HG02885 (cell line): ENCODE measurements at regions not wholly inside any gene's neighbourhood (a gene's known extent, or its start where the extent isn't known, plus 50 kb on each side); places are given as distances from the start of the nearest gene placed in this dataset.

Experiments used
- ATAC-seq: cut with Tn5 transposase; IDR thresholded peaks from one replicate; pipeline ENCODE4 v1.9.1; 2021; ENCODE audit warnings: mild to moderate bottlenecking; ENCODE audit not compliant: unreplicated experiment, poor library complexity

DNA sequence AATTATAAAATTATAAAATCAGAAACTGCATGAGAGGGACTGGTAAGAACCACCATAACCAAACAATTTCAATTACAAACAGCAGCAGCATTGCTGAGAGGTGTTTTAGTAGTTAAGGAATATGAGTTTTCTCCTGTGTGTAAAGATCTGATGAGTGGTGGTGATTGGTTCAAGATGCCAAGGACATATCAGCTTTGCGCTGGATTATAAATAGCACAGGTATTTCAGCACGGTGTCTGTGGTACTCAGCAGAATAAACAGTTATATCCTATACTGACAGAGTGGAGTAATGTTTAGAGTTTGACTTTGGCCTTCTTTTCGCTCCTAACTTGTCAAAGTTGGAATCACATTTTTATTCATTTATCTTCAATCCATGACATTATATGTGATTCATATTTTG, 501.0 kb downstream of the CDH26 start:
- no peak for ATAC-seq

DNA sequence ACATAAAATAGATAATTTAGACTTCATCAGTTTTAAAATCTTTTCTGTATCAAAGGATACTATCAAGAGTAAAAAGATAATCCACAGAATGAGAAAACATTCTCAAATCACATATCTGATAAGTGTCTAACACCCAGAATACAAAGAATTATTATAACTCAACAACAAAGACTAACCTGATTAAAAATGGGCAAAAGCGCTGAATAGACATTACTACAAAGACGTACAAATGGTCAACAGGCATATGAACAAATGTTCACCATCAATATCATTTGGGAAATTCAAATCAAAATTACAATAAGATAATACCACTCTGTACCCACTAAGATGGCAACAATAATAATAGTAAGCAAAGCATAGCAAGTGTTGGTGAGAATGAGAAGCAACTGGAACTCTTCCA, 503.8 kb downstream of the CDH26 start:
- ATAC-seq = no peak

DNA sequence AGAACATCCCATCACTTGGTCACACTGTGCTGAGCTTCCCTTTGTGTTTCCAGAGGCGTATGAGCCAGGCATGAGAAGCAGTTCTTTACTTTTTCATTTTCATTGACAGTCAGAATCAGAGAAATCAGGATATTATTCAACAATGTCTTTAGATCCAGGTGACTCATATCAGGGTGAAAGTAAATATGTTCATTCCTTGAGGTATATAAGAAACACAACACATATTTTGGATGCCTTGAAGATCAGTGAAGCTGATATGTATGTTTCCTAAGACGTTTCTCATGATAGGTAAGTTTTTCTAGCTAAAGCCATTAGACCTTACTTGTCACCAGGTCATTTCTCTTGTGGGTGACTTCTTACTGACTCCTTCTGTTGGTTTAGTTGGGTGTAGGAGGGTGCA, 505.6 kb downstream of the CDH26 start:
- ATAC-seq = no peak

DNA sequence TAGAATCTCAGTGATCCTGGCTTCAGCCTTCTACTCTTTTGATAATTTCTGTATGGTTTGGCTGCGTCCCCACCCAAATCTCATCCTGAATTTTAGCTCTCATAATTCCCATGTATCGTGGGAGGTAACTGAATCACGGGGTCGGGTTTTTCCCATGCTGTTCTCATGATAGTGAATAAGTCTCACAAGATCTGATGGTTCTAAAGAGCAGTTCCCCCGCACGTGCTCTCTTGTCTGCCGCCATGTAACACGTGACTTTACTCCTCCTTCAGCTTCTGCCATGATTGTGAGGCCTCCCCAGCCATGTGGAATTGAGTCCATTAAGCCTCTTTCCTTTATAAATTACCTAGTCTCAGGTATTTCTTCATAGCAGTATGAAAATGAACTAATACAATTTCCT, 507.2 kb downstream of the CDH26 start:
- no peak for ATAC-seq

DNA sequence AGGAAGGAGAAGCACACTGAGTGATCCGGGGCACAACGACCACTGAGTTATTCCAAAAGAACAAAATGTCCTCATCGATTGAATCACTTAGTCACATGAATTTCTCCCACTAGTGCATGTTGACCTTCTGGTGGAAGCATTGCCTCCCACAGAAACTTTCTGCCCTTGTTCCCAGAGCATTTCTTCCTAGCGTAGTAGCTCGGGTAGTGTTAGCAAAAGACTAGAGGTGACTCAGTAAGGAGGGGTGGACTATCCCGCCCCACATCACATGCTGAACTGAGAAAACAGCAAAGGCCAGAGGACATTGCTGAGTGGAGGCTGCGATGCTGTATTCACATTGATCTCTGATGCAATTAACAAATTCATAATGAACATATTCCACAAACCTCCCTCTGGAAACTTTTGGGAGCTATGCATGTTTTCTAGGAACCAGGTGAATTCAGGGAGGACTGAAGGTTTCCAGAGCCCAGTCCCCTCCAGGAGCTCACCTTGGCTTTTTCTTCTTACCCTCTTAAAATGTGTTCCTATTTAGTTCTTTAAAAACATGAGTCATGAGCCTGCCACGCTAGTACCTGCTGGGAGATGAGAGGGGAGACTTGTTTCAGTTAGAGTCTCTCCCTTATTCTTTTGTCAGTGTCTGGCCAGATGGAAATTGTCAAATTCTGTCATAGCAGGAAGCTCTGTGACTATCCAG, 507.9 kb downstream of the CDH26 start:
- ATAC-seq = no peak

DNA sequence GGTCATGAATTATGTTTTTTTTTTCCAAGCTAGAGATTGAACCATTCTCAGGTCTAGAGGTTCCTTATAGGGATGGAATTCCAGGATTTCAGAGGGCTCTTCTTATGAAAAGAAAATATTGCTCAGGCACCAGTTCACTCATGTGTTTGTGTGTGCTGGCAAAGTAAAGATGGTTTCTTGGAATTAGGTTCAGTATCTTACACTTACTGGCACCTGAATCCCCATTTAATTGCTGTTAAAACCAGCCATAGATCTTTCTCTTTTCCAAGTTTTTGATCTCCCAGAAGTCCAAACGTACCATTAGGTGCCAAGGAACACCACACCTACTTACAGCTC, 508.4 kb downstream of the CDH26 start:
- ATAC-seq = no peak

DNA sequence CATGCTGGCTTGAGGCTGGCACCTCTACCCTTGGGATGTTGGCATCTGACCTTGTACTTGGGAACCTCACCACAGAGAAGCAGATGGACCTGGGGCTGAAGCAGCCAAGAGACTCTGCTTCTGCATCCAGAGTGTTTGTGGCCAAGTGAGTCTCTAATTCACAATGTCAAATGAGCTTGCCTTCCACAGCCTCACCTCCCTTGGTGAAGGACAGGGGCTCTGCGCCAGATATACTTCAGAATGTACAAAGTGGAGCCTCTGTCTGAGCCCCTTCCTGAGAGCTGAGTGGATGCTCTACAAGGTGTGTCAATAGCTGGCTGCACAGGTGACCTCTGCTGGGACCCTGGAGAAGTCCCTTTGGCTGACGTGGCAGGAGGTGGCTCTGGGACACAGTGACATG, 508.9 kb downstream of the CDH26 start:
- no peak for ATAC-seq

DNA sequence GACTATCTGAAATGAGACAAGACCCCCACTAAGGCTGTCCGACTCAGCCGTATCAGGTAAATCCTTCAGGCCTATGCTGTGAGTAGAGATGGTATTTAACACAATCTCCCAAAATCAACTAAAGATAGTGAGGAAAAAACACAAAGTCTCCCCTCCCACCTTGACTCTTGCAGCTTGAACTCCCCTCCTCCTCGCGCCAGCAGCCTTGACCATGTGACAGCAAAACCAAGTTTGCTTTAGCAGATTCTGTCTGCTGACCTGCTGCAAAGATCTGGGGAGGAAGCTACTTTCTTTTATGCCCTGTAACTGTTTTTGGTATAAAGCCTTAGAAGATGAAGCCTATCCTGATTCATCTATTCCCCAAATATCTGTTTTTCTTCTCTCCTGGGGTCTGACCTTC, 509.5 kb downstream of the CDH26 start:
- no peak for ATAC-seq

DNA sequence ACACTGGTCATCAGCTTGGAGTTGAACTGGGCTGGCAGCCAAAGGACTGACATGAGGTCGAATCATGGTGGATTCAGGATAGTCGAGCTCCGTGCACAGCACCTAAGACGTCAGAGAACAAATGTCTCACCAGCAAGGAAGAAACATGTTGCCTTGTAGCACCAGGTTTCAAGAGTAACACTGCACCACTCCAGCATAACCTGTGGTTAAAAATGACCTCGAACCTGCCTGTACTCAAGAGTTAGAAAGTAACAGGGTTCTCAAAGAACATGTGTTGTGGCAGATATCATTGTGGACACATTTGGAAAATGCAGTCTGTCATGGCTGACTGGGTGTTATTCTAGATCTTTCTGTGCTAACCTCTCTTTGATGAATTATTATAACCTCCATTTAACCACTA, 511.6 kb downstream of the CDH26 start:
- no peak for ATAC-seq

DNA sequence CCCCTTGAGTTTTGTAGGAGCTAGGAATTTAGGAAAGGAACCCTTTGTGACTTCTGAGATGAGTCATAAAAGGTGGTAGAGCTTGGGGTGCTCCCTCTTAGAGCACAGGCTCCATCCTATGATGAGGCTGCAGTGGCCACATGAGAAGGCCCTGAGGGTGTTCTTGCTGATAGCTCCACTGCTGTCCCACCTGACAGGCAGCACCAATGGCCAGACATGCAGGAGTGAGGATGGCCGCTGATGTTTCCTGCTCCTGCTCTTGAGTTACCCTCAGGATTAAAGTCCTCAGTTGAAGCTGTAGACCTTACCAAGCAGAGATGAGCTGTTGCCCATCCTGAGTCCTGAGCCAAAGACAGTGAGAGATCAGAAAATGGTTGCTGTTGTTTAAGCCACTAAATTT, 512.1 kb downstream of the CDH26 start:
- ATAC-seq = no peak

DNA sequence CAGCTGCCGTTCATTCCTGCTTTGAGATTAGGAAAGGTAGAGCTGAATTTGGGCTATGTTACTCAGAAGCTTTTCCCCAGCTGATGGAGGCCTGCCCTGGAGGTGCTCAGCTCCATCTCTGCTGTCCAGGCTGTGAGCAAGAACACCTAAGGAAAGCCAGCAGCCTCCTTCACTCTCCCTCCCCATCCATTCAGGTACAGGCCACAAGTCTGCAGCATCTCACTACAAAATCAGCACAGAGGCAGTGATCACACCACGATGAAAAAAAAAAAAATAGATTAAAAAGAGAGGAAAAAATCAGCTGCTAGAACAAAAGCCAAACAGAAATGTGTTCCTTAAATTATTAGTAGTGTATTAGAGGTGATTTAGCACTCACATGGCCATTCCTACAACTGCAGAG, 515.0 kb downstream of the CDH26 start:
- no peak for ATAC-seq

DNA sequence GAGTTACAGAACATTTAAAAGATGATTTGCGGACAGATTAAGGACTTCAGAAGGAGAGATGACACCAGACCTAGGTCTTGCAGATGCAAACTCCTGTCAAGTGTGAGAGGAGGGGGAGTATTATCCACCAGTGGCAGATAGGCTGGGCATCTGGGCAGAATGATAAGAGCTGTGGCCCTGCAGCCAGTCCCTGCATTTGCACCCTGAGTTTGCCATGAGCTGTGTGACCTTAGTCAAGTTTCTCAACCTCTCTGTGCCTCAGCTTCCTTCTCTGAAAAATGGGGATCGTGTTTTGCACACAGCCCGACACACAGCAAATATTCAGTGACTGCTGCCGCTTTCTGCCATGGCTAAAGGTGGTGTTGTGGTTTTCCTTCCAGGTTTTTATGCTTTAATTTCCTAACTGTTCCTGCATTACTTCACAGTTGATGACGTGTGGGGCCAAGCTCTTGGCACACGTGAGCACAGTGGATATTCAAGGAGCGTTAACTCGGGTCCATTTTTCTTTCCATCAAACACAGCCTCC, 516.2 kb downstream of the CDH26 start:
- ATAC-seq = no peak

DNA sequence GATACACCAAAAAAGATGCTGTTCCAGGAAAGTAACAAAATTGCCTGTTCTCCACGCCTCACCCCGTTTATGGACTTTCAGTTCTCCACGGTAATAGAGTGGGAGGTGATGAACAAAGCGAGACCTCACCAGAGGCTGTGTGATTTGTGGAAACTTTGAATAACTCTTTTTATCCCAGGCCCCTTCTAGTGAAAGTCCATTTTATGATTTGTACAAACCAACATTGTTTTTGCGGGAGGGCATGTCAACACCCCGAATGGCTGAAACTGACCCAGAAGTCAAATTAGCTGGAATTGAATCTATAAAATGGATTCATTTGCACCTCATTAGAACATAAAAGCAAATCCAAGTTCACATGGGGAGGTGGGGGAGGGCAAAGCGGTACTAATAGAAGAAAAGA, 517.8 kb downstream of the CDH26 start:
- no peak for ATAC-seq

DNA sequence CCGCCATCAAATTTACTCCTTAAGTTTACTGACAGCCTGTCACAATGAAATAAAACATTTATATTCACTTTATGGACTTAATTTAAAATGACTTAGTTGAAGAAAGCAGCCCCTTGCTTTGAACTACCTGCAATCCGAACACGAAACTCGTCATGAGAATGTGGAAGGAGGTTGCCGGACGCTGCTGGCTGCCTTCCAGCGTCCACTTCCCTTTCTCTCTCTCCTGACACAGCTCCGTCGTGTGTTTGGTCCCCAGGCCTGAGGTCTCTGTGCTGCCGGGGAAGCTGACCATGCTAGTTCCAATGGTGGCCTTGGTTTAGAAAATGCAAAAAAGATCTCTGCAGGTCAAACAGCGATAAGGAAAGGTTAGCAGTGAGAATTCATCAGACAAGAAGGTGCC, 519.7 kb downstream of the CDH26 start:
- ATAC-seq = no peak

DNA sequence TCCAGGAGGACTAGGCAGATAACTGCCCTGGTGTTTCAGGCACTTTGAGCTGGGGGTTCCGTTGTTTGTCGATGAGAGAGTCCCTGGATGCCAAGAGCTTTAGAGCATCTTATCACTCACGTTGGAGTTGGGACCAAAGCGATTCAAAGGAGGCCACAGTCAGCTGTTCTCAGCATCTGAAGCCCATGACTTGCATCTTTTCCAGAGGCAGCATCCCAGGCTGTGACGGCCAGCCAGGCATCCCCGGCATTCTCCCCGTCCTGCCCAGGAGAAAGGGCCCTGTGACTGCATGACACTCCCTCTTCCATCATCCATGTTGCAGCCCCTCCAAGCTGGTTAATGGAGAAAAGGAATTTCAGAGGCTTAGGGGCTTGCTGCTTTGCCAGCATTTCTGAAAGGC, 520.3 kb downstream of the CDH26 start:
- no peak for ATAC-seq

DNA sequence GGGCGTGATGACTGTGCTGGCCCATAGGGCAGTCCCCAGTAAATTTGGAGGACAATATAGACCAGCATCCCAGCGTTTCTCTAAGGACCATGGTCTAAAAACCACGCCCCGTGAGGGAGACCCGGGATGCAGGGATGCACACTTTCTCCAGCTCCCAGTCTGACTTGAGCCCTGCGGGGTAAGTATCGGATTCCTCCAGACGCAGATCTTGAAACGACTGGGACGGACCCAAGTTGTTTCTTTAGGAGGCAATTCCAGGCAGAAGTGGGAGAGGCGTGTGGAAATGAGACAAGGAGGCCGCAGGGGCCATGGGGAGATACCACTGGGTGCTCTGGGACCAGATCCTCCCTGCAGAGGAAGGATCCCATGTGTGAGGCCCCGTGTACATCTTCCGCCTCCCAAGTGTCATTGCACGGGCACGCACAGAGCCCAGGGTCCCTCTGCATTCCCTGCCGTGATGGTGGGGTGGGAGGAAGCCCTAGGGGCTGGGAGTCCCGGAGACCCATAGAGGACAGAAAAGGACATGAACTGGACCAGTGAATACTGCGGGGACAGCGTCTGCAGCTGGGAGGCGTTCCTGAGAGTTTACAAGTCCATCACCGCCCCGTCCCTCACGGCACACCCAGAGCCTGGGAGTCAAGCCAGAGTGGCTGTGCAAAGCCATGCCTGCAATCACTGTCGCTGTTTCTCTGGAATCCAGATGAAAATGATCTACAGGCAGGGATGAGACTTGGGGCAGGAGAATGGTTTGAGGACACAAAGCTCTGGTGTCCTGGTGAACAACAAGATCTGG, 522.9 kb downstream of the CDH26 start:
- no peak for ATAC-seq

DNA sequence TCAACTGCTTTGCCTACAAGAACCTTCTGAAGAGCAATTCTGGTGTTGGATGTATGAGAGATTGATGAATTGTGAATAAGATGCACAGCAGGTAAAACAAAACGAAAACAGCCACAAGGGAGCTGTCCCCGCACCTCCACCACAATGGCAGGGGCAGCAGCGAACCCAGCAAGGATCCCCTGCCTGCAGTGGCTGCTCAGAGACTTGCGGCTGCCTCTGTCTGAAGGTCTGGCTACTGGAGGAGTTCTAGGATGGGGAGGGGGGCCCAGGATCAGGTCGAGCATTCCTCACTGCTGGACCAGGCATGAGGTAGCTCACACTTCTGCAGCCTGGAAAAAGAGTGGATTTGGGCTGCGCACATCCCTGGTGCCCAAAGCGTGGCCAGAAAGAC, 523.5 kb downstream of the CDH26 start:
- no peak for ATAC-seq

DNA sequence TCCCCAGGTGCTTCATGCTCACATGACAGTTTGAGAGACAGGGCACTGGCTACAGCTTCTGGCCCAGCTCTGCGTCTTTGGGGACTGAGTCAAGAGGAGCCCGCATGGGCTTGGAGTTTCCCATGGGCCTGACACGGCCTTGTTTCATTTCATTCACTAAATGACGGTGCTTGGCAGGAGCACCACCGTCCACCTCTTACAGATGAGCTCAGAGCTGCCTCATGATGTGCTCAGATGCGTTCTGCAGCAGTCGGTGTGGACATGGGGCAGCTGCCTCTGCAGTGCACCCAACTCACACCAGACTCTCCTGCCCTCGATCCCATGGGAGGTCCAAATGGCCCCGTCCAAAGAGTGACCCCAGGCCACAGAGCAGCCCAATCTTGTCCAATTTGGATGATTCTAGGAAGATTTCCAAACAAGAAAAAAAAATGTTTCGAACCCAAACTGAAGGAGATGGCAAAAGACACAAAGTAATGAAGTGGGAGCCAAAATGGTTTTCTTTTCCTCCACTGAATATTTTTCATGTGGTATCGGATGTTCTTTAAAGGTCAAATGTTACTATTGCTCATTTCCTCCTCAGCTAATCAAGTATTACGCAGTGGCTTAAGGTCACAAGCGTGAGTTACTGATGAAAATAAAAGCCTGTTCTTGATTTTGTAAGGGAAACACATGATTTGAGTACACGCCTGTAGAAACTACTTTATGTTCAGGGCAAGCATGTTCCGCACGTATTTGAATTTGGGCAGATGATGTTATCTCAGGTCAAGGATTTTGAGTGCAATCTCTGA, 524.2 kb downstream of the CDH26 start:
- ATAC-seq = no peak

DNA sequence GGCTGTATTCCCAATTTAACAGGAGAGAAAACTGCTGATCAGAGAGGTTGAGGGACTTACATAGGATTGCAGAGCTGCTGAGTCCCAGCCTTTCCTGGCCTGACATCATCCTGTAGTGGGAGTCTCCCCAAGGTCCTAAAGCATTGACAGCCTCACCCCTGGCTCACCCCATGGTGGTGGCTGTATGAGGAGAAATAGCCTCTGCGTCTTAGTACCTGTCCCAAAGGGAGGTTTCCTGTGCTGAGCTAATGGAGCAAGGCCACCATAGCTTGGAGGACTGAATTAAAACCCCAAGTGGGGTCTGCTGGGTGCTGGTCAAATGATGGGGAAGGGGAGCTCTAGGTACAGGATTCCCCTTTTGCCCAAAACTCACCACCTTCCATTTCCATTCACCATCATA, 525.1 kb downstream of the CDH26 start:
- no peak for ATAC-seq

DNA sequence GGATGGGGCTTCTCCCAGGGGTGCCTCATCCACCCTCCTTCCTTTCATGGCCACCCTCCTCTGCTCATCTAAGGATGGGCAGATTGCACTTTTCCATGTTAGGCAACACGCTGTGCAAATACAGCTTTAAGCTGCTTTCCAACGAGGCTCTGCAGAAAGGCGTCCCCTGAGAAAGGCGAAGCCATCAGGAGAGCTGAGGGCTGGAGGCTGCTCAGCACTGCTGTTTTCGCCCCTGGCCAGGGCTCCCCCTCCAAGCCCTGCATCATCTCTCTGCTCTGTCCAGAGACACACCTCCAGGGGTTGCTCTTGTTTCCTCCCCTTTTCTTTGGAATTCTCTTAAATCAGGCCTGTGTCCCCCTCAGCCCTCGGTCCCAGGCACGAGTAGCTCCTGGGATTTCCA, 526.1 kb downstream of the CDH26 start:
- no peak for ATAC-seq

DNA sequence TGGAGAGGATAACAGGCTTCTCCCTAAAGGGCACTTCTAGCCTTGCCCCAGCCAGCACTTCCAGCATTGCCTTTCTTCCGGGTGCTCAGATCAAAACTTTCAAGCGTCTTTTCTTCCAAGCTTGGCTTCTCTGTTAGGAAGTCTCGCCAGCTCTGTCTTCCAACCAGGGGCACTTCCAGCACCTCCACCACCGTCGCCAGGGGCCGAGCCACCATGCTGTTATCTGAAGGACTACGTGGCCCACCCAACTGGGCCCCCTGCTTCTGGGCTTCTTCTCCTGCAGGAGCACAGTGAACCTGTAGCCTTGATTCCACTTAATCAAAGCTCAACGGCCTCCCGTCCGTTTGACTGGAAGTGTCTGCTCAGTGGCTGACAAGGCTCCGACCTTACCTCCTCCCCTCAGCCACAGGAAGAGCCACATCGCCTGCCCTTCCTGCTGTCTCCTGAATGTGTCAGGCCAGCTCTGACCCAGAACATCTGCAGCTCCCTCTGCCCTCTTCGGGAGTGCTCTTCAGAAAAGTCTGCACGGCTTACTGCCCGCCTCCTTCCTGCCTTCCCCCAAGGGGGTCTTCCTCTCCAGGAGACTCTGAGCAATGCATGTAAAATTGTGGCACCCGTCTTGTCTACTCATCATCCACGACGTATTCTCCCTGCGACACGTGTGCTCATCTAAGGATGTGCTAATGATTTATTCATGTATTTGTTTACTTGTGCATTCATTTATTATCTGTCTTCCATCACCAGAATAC, 527.0 kb downstream of the CDH26 start:
- no peak for ATAC-seq
